ENCODE measurements at regions not wholly inside any gene's neighbourhood (a gene's known extent, or its start where the extent isn't known, plus 50 kb on each side); places are given as distances from the start of the nearest gene placed in this dataset.

- no peak for TF ChIP-seq POLR2A (IDR thresholded peaks at IDR 0.05)
- TF ChIP-seq, protein P1, sequence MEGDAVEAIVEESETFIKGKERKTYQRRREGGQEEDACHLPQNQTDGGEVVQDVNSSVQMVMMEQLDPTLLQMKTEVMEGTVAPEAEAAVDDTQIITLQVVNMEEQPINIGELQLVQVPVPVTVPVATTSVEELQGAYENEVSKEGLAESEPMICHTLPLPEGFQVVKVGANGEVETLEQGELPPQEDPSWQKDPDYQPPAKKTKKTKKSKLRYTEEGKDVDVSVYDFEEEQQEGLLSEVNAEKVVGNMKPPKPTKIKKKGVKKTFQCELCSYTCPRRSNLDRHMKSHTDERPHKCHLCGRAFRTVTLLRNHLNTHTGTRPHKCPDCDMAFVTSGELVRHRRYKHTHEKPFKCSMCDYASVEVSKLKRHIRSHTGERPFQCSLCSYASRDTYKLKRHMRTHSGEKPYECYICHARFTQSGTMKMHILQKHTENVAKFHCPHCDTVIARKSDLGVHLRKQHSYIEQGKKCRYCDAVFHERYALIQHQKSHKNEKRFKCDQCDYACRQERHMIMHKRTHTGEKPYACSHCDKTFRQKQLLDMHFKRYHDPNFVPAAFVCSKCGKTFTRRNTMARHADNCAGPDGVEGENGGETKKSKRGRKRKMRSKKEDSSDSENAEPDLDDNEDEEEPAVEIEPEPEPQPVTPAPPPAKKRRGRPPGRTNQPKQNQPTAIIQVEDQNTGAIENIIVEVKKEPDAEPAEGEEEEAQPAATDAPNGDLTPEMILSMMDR (IDR thresholded peaks at IDR 0.05), result no peak
Measured at GRCh38 chr13:108096301-108096915, 118.9 kb downstream of the LIG4 start.
